Fibroblast of skin of scalp (primary cell): ENCODE measurements at regions not wholly inside any gene's neighbourhood (a gene's known extent, or its start where the extent isn't known, plus 50 kb on each side); places are given as distances from the start of the nearest gene placed in this dataset.
"Not testable (repeated sequence)": the region's sequence is repeated elsewhere in the genome, so short reads cannot be mapped to it uniquely, and the experiment has no call there.

Experiments used
- DNase-seq: peaks from one replicate; pipeline ENCODE4 v3.0.0-alpha.2; 2013

DNA sequence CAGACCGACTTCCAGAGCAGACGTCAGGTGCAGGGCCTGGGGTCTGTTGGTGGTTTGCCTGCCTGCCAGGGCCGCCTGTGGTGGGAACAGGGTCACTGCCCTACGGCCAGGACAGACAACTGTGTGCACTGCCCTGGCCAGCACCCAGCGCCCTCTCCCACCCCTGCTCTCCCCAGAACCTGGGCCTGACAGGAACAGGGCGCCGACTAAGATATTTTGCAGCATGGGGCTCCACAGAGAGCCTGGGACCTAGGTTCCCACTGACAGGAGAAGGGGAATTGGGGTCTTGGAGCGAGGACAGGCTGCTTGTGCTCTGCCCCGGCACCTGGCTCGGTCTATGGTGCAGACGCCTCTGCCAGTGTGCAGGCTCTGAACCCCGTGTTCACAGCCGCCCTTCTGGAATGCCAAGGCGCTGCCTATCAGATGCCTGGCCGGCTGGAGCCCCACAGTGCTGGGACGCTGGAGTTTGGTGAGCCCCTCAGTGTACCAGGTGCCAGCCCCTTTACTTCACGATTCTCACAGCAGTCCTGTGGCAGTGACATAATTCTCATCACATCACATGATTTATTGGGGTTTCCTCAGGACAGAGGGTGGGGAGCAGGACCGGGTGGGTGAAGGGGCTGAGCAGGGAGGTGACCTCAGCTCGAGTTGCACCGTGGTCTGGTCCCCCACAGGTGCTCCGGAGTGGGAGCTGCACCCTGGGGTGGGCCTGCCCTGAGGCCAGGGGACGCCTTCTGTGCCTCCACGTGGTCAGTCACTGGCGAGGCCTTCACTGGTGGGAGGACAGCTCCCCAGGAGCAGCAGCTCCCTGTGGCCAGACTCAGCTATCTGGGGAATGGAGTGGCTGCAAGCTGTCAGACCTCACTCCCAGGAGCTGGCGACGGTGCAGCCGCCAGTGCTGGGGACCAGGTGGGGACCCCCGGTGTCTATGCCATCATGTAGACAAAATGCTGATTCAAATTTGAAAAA, 113.8 kb upstream of the LRPAP1 start:
- DNase-seq, result no peak

DNA sequence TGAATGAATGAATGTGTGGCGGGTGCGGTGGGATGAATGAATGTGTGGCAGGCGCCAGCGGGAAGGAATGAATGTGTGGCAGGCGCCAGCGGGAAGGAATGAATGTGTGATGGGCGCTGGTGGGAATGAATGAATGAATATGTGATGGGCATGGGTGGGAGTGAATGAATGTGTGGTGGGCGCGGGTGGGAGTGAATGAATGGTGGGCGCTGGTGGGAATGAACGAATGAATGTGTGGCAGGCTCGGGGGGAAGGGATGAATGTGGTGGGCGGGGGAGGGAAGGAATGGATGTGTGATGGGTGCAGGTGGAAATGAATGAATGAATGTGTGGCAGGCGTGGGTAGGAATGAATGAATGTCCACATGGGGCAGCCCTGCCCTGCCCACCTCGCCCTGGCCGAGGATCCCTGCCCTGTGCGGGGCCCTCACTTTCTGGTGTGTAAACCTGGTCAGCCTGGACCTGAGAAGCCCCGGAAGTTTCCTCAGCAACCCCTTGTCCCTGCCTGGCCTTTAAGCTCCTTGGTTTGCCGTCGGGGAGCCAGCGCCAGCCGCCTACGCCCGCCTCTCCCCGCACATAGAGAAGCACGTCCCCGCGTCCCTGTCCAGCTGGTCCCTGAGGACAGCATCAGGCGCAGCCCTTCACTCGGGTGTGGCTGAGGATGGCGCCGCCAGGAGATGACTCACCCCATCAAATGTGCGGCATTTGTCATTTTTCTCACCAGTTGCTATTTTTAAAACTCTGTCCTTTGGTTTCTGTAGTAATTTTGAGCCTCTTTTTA, 112.8 kb upstream of the LRPAP1 start:
- DNase-seq, result peak; percentile 57

DNA sequence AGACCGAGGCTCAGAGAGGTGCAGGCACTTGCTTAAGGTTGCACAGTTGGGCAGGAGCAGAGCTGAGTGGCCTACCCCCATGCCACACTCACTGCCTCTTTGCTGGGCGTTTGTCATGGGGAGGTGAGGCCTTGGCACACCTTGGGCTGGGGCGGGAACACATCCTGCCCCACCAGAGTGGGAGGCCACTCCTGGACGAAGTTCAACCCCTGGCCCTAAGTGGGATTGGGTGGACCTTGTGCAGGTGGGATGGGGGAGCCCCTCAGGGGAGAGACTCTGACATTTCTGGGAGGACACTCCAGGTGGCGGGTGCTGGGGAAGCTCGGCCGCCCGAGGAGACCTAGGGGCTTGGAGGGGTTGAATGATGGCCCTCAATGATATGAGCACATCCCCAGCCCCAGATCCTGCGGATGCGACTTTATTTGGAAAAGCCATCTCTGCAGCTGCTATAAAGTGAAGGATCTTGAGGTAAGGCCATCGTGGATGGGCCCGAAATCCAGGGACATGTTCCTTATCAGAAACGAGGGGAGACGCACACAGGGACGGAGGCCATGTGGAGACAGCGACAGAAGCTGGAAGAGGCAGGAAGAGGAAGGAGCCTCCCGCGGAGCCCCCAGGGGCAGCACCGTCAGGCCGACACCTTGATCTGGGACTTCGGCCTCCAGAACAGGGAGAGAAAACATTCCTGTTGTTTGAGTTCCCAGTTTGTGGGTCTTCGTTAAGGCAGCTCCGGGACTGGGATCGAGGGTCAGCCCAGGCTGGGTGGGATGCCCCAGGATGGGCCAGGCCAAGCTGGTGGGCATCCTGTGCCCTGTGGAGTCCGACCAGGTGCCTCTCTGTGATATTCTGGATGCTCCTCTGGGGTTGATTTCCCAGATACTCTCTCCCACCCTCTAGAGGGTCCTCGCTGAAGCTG, 111.6 kb upstream of the LRPAP1 start:
- DNase-seq, result no peak

DNA sequence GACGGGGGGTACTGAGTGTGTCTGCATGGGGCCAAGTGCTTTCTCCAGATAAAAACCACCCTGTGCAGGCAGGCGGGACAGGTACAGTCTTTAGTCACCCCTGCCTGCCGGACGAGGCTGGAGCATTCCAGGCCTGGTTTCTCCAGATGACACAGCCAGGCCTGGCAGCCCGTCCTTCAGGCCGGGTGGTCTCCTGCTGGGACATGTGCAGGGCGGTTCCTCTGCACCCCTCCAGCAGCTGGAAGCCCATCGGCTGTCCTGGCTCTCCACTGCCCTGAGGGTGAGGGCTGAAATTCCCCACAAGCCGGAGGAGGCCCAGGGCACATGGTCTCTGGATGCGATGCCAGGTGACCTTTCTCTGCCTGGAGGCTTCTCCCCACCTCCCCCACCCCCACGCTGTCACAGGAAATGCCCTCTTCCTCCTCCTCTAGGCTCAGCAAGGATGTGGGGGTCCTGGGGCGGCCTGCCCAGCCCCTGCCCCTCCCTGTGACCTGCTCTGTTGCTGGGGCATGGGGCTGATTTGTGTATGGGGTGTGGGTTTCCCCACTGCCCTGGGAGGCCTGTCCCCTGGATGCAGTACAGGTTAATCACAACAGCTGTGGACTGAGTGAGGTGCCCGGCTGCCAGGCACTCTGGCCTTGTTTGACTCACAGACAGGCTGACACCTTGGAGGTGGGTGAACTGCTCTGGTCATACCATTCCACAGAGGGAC, 110.7 kb upstream of the LRPAP1 start:
- DNase-seq, result no peak

DNA sequence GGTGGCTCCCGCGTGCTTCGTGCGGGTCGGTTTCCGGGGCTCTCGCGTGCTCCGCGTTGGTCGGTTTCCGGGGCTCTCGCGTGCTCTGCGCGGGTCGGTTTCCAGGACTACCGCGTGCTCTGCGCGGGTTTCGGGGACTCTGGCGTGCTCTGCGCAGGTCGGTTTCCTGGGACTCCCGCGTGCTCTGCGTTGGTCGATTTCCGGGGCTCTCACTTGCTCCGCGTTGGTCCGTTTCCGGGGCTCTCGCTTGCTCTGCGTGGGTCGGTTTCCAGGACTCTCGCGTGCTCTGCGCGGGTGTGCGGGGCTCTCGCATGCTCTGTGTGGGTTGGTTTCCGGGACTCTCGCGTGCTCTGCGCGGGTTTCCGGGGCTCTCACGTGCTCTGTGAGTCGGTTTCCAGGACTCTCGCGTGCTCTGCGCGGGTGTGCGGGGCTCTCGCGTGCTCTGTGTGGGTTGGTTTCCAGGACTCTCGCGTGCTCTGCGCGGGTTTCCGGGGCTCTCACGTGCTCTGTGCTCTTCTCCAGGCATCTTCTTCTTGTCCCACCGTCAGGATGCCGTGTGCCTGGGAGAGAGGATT, 109.9 kb upstream of the LRPAP1 start:
- no peak for DNase-seq

DNA sequence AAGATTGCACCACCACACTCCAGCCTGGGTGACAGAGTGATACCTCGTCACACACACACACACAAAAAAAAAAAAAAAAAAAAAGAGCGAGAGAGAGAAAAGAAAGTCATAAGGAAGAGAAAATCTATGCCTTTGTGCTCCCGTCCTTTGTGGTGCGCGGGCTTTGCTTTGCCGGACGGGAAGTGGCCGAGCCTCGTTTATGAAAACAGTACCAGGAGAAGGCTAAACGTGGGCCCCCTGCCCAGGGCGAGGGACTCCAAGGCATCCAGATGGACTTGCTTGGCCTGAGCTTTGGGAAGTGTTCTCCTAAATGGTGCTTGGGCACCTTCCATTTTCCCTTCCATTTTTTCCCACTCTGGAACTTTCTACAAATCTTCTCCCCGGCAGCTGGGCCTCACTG, 109.3 kb upstream of the LRPAP1 start:
- DNase-seq, result no peak

DNA sequence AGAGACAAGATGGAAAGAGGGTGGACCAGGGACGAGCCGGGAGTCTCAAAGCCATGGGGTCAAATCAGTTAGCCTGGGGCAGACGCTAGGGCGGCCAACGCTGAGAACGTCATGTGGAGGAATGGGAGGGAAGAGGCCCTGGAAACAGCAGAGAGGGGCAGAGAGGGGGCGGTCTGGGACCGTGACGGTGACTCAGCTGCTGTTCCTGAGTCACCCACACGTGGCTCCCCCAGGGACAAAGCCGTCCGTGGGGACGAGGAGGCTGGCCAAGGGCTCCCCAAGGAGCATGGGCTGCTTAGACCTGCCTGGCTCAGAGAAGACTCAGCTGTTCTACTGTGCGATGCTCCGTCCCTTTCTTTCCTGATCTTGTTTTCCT, 108.4 kb upstream of the LRPAP1 start:
- DNase-seq, result peak; percentile 35

DNA sequence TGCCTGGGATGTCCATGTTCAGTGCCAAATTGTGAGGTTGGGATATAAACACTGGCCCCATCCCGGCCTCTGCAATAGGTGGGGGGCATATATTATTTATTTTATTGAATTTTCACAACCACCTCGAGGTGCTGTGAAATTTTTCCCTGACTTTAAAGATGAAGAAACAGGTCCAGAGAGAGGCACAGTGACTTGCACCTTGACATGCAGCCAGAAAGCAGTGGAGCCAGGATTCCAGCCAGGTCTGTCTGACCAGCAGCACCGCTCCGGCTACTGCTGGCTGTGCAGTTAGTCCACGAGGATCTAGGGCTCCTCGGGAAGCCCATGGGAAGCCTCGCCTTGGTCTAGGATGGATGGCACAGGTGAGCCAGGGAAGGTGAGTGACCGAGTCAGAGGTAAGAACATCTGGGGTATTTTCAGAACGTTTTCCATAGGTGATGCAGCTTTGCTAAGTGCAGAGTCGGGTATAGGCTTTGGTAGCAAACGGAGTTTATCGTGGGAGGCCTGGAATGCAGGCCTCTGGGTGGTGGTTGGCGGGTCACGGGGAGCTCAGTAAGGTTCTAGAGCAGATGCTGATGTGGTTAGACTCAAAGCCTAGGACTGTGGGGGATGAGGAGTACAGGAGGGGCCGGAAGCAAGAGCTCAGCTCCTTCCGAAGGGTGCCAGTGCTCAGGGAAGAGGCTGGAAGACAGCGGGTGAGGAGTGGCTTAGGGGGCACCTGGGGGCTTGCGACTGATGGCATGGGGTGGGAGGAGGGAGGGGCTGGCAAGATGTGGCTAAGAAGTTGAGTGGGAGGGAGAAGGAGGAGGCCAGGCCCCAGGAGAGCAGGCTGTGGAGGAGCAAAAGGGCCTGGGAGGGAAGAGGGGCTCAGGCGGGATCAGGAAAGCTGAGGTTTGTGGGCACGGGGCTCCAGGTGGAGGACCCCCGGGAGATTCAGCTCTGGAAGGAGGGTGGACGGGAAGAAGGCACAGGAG, 107.7 kb upstream of the LRPAP1 start:
- no peak for DNase-seq

DNA sequence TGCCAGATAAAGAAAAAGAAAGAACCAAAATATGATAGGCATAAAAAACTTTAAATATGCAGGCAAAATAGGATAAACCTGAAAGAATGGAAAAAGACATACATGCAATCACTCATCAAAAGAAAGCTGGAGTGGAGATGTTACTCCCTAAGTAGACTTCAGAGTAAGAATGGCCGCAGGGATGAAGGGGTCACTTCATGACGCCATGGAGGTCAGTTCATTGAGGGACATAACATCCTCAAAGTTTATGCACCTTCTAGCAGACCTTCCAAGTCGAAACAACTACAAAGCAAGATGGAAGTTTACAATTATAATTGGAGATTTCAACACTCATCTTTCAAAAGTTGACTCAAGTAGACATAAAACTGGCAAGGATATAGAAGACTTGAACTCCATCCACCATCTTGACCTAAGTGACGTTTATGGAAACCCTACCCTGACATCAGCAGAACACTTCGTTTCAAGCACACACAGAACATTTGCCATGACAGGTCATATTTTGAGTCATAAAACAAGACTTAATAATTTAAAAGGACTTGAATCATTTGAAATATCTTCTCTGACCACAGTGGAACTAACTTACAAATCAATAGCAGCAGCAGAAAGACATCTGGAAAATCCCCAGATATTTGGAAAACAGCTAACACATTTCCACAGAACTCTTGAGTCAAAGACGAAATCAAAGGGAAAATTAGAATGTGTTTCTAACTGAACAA, 106.0 kb upstream of the LRPAP1 start:
- no peak for DNase-seq

DNA sequence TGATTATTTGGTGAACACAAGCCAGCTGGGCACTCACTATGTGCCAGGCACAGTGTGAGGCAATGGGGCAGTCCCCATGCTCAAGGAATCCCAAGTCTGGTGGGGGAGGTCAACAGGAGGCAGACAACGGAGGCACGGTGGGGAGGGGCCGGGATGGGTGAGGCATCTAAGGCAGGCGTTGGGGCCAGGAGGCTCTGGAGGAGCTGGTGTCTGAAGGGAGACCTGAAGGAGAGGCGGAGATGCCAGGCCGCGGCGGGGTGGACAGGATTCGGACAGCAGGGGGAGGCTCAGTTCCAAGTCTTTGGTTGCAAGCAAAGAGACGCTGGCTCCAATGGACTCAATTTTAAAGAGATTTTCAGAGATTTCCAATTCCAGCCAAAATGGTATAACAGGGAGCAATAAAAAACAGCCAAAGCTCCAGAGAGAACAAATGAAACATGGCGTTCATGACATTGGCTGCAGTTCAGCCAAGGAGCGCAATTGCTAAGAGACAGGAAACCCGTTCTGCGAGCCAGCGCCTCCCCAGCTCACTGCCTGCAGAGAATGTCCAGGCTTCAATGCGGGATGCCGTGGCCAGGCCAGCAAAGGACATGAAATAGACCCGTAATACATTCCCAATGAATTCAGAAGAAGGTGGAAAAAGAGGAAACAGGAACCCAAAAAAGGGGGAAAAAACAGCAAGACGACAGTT, 105.2 kb upstream of the LRPAP1 start:
- no peak for DNase-seq

DNA sequence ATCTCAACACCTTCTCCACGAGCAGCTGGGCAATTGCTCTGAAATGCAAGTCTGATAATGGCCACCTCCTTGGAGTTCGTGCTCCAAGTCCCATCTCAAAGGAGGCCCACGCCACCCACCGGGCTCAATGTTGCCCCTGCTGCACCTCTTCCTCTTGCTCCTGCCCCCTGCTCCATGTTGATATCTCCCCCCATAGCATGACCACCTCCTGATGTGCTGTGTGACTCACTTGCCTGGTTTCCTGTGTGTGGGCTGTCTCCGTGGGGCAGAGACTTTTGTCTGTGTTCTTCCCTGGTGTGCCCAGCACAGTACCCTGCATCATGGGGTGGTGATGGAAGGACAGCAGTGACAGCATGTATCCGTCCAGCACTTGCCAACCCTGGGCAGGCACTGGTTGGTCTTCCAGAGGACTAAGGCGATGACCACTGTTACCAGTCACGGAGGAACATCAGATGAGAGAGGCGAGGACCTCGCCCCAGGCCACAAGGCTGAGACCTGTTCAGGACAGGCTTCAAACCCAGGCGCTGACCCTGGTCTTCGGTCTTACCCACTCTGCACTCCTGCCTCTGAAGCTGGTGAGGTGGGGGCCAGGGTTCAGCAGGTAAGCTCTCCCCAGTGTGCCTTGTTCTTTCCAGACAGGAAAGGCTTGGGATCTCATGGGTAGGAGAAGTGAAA, 104.6 kb upstream of the LRPAP1 start:
- no peak for DNase-seq

DNA sequence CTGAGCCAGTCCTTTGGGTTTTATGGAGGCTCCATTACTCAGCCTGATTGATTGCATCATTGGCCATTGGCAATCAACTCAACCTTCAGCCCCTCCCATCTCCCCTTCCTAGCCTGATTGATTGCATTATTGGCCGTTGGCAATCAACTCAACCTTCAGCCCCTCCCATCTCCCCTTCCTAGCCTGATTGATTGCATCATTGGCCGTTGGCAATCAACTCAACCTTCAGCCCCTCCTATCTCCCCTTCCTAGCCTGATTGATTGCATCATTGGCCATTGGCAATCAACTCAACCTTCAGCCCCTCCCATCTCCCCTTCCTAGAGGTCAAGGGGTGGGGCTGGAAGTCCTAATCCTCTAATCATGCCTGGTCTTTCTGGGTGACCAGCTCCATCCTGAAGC, 103.8 kb upstream of the LRPAP1 start:
- DNase-seq, result not testable (repeated sequence)

DNA sequence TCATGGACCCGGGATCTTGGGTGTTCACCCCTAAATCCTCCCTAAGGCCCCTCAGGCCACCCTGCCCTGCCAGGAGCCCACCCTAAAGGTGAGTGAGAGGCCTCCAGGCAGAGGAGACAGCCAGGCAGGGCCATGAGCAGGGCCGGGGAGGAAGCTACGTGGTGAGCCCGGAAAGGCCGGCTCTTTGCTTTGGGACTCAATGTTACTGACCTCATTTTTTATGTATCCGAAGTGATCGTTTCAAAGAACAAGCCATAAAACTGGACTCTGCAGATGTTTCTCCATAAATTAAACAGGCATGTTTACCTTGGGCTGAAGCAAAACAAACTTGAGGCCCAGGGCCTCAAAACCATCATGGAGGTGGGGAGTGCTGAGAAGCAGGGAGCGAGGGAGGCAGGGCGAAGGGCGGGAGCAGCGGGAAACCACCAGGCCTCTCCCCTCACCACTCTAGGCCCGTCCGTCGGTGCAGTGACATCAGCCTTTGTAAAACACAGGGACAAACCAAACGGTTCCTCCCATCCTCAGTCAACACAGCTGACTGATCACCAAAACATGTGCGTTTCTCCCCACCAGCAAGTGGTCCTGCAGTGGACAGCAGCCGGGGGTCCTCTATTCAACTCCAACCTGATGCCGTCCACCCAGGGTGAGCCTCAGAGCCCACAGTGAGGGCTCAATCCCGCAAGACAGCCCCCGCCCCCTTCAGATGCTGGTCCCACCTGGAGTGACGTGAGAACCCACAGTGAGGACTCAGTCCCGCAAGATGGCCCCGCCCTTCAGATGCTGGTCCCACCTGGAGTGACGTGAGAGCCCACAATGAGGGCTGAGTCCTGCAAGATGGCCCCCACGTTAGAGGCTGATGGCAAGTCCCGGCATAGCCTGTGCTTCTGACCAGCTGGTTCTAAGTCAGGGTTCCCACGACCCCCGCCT, 102.9 kb upstream of the LRPAP1 start:
- DNase-seq, result no peak

DNA sequence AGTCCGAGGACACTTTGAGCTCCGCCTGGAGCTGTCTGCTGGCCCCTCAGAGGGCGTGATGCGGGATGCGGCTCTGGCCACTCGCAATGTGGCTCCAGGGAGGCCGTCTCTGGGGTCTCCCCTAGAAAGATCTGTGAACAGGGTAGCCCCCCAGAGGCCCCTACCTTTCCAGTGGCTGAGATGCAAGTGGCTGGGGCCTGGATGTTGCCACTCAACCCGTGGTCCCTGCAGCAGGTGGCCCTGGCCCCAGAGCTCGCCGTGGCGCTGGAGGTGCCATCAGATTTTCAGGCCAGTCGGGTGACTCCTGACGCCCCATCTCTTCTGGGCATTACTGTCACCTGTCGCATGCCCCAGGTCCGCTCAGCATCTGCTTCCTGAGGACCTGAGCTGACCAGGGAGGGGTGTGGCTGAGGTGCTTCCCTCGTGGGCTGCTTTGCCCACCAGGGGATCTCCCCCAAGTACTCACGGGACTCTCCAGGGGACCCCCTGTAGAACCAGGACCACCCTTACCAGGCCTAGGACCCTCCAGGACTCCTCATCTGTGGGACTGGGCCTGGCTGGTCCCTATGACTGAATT, 102.1 kb upstream of the LRPAP1 start:
- DNase-seq, result no peak

DNA sequence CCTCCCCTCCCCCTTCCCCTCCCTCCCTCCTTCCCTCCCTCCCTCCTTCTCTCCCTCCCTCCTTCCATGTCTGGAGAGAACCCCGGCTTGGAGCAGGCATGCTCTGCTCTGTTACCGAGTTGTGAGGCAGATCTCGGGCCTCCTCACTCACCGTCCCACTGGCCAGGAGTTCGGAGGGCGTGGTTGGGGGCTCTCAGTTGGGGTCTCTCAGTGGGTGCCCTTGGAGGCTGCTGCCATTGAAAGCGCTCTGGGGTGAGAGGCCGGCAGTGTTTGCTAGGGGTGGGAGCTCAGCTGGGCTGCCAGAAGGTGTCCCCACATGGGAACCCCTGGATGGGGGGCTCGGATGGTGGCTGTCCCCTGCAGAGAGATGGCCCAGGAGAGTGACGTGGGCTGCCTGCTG, 101.1 kb upstream of the LRPAP1 start:
- DNase-seq, result not testable (repeated sequence)

DNA sequence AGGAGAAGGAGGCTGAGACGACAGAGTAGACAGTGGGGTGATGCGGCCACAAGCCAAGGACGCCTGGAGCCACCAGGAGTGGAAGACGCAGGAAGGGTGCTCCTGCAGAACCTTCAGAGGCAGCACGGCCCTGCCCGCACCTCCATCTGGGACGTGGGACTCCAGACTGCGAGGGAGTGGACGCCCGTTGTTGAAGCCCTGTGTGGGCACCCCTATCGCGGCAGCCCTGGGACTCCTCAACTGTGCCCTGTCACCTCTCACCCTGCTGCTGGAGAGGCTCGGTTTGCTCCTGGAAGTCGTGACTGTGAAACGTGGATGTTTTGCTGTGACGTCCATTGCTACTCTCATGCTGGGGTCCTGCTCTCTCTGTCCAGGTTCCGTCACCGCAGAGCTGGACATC, 100.6 kb upstream of the LRPAP1 start:
- not testable (repeated sequence) for DNase-seq
